ENCODE measurements at regions not wholly inside any gene's neighbourhood (a gene's known extent, or its start where the extent isn't known, plus 50 kb on each side); places are given as distances from the start of the nearest gene placed in this dataset.

GRCh38 chr15:70172566-70173225 is 75.0 kb upstream of the TLE3 start:
- ATAC-seq (no peak), DNase-seq (no peak), FAIRE-seq (no peak)
- Histone ChIP-seq H3K36me3 (no peaks in the 10 kb centered on the region), H3K27ac (no peak overlapping the region), H3K9me3 (no peaks in the 10 kb centered on the region), H3K4me1 (no peaks in the 10 kb centered on the region), H3K27me3 (no peaks in the 10 kb centered on the region), H3K4me3 (no peak overlapping the region)
- 80 to 92% methylated on average over 4 of the region's 4 CpGs for WGBS, 2 donors
- no peak for TF ChIP-seq CTCF (IDR thresholded peaks at IDR 0.05)
- intact Hi-C loops (cut with DNase I) = no loop called here

GRCh38 chr15:70172124-70172523 is 74.4 kb upstream of the TLE3 start:
- Histone ChIP-seq H3K27me3 (no peaks in the 10 kb centered on the region), H3K4me3 (no peak overlapping the region), H3K27ac (no peak overlapping the region), H3K36me3 (no peaks in the 10 kb centered on the region), H3K4me1 (no peaks in the 10 kb centered on the region), H3K9me3 (no peaks in the 10 kb centered on the region)
- FAIRE-seq (no peak), ATAC-seq (no peak), DNase-seq (no peak)
- TF ChIP-seq CTCF (IDR thresholded peaks at IDR 0.05) = no peak
- WGBS, 2 donors = 89 to 95% methylated on average over 2 of the region's 2 CpGs
- intact Hi-C loops (cut with DNase I) = no loop called here

- DNase-seq = no peak
- Histone ChIP-seq H3K27me3 (no peaks in the 10 kb centered on the region), H3K4me3 (no peak overlapping the region), H3K27ac (no peak overlapping the region), H3K9me3 (no peaks in the 10 kb centered on the region), H3K36me3 (no peaks in the 10 kb centered on the region), H3K4me1 (peaks cover 0 to 5% (median 5%) of the 10 kb centered on the region in 3 donors)
- intact Hi-C loops (cut with DNase I) = no loop called here
- WGBS, 2 donors = 83 to 85% methylated on average over 10 of the region's 10 CpGs
- no peak for ATAC-seq
- TF ChIP-seq CTCF (IDR thresholded peaks at IDR 0.05) = no peak
- no peak for FAIRE-seq
Measured at GRCh38 chr15:70171256-70171886, 73.7 kb upstream of the TLE3 start.

- peaks cover 11 to 16% (median 15%) of the 10 kb centered on the region in 3 donors for H3K4me1 ChIP-seq
- H3K27ac ChIP-seq = no peak overlapping the region
- DNase-seq (no peak), ATAC-seq (no peak), FAIRE-seq (no peak)
- H3K27me3 ChIP-seq = no peaks in the 10 kb centered on the region
- no peaks in the 10 kb centered on the region for H3K9me3 ChIP-seq
- 88 to 93% methylated on average over 10 of the region's 10 CpGs for WGBS, 2 donors
- TF ChIP-seq CTCF (IDR thresholded peaks at IDR 0.05) = no peak
- H3K4me3 ChIP-seq = no peak overlapping the region
- intact Hi-C loops (cut with DNase I) = no loop called here
- H3K36me3 ChIP-seq = no peaks in the 10 kb centered on the region
Measured at GRCh38 chr15:70170096-70170699, 72.5 kb upstream of the TLE3 start.

GRCh38 chr15:70169147-70169546 is 71.4 kb upstream of the TLE3 start:
- ATAC-seq (no peak), DNase-seq (no peak), FAIRE-seq (no peak)
- Histone ChIP-seq H3K36me3 (no peaks in the 10 kb centered on the region), H3K27ac (no peak overlapping the region), H3K4me1 (peaks cover 20 to 25% (median 21%) of the 10 kb centered on the region in 3 donors), H3K9me3 (no peaks in the 10 kb centered on the region), H3K4me3 (no peak overlapping the region), H3K27me3 (no peaks in the 10 kb centered on the region)
- WGBS, 2 donors = 74 to 81% methylated on average over 3 of the region's 3 CpGs
- intact Hi-C loops (cut with DNase I) = no loop called here
- TF ChIP-seq CTCF (IDR thresholded peaks at IDR 0.05) = no peak
